Trophoblast cell (in vitro differentiated cells and primary cell): ENCODE measurements at regions not wholly inside any gene's neighbourhood (a gene's known extent, or its start where the extent isn't known, plus 50 kb on each side); places are given as distances from the start of the nearest gene placed in this dataset.

Experiments
- DNase-seq, 2 donors: peaks; one replicate each; pipeline ENCODE4 v3.0.0-alpha.2; 2016
- H2AFZ ChIP-seq: 2 replicates; pipeline ENCODE4 v1.6.1; 2013; ENCODE audit warnings: low read length, moderate library complexity, mild to moderate bottlenecking; ENCODE audit not compliant: insufficient read depth, poor library complexity
- H2AK5ac ChIP-seq: 2 replicates; pipeline ENCODE4 v1.6.1; 2013; ENCODE audit warnings: mild to moderate bottlenecking, low read length
- H2BK120ac ChIP-seq: 2 replicates; pipeline ENCODE4 v1.6.1; 2013; ENCODE audit warnings: low read length, mild to moderate bottlenecking, moderate library complexity; ENCODE audit not compliant: insufficient read depth, poor library complexity
- H2BK12ac ChIP-seq: 2 replicates; pipeline ENCODE4 v1.6.1; 2013; ENCODE audit warnings: mild to moderate bottlenecking, low read length, moderate library complexity
- H2BK5ac ChIP-seq: 2 replicates; pipeline ENCODE4 v1.6.1; 2013; ENCODE audit warnings: low read length, low read depth, moderate library complexity, mild to moderate bottlenecking; ENCODE audit not compliant: poor library complexity
- H3K14ac ChIP-seq: 2 replicates; pipeline ENCODE4 v1.6.1; 2013; ENCODE audit warnings: mild to moderate bottlenecking, low read length
- H3K18ac ChIP-seq: 2 replicates; pipeline ENCODE4 v1.6.1; 2013; ENCODE audit warnings: mild to moderate bottlenecking, low read length
- H3K23ac ChIP-seq: 2 replicates; pipeline ENCODE4 v1.6.1; 2013; ENCODE audit warnings: low read length
- H3K27ac ChIP-seq: 2 replicates; pipeline ENCODE4 v1.5.1; 2013; ENCODE audit warnings: low read depth, mild to moderate bottlenecking, inconsistent platforms, low read length, moderate library complexity
- H3K27me3 ChIP-seq: 2 replicates; pipeline ENCODE4 v1.6.1; 2013; ENCODE audit warnings: inconsistent platforms, mild to moderate bottlenecking, low read length, moderate library complexity; ENCODE audit not compliant: insufficient read depth
- H3K36me3 ChIP-seq, 2 experiments: 1 replicate in 1 of 2; 2 replicates in 1 of 2; pipeline ENCODE4 v1.6.1; 2013; ENCODE audit warnings: low read length in 2 of 2, mild to moderate bottlenecking in 2 of 2, moderate library complexity in 1 of 2; ENCODE audit not compliant: insufficient read depth in 2 of 2, control insufficient read depth in 1 of 2
- H3K4ac ChIP-seq: 2 replicates; pipeline ENCODE4 v1.6.1; 2013; ENCODE audit warnings: low read depth, mild to moderate bottlenecking, low read length, moderate library complexity
- H3K4me1 ChIP-seq, 2 experiments: 1 replicate in 1 of 2; 2 replicates in 1 of 2; pipeline ENCODE4 v1.6.1; 2013; ENCODE audit warnings: low read length in 2 of 2, mild to moderate bottlenecking in 2 of 2, moderate library complexity in 1 of 2; ENCODE audit not compliant: insufficient read depth in 2 of 2, control insufficient read depth in 1 of 2
- H3K4me2 ChIP-seq: 2 replicates; pipeline ENCODE4 v1.6.1; 2013; ENCODE audit warnings: inconsistent platforms, mild to moderate bottlenecking, low read length, moderate library complexity
- H3K4me3 ChIP-seq: 2 replicates; pipeline ENCODE4 v1.5.1; 2013; ENCODE audit warnings: mild to moderate bottlenecking, low read depth, low read length, inconsistent platforms
- H3K79me1 ChIP-seq: one replicate; pipeline ENCODE4 v1.6.1; 2013; ENCODE audit warnings: low read length
- H3K79me2 ChIP-seq: 2 replicates; pipeline ENCODE4 v1.6.1; 2013; ENCODE audit warnings: low read length, mild to moderate bottlenecking; ENCODE audit not compliant: control insufficient read depth, insufficient read depth, poor library complexity
- H3K9ac ChIP-seq: 2 replicates; pipeline ENCODE4 v1.6.1; 2013; ENCODE audit warnings: mild to moderate bottlenecking, low read length
- H3K9me3 ChIP-seq: 2 replicates; pipeline ENCODE4 v1.6.1; 2013; ENCODE audit warnings: low read depth, mild to moderate bottlenecking, control low read depth, inconsistent platforms, low read length; ENCODE audit not compliant: insufficient read depth
- H4K12ac ChIP-seq: 2 replicates; pipeline ENCODE4 v1.6.1; 2013; ENCODE audit warnings: low read depth, mild to moderate bottlenecking, low read length, moderate library complexity
- H4K8ac ChIP-seq: 2 replicates; pipeline ENCODE4 v1.6.1; 2013; ENCODE audit warnings: low read depth, mild to moderate bottlenecking, low read length, moderate library complexity
- H4K91ac ChIP-seq: one replicate; pipeline ENCODE4 v1.6.1; 2013; ENCODE audit warnings: low read depth, mild to moderate bottlenecking, low read length, moderate library complexity
- WGBS: extraction: QIAGEN DNeasy Blood & Tissue Kit; methylation state at CpG from one replicate; pipeline ENCODE4 v1.1.7; 2013; ENCODE audit warnings: missing lambda C conversion rate; ENCODE audit not compliant: insufficient read length, insufficient coverage; ENCODE audit errors: extremely low coverage; 5-methylcytosine and 5-hydroxymethylcytosine counted together

GRCh38 chr6:145169726-145170224 lies 565.5 kb downstream of the EPM2A start:
- no peak for DNase-seq
- Histone ChIP-seq H2AFZ (no peak overlapping the region), H3K79me1 (no peaks in the 10 kb centered on the region), H3K18ac (no peak overlapping the region), H3K4ac (no peak overlapping the region), H3K27ac (no peak overlapping the region), H4K12ac (no peak overlapping the region), H3K9ac (no peak overlapping the region), H2BK120ac (no peak overlapping the region), H3K4me3 (no peak overlapping the region), H3K79me2 (no peaks in the 10 kb centered on the region), H3K9me3 (no peaks in the 10 kb centered on the region), H3K23ac (no peak overlapping the region), H4K8ac (no peak overlapping the region), H2BK12ac (no peak overlapping the region), H3K4me1 (no peaks in the 10 kb centered on the region), H3K14ac (no peak overlapping the region), H2BK5ac (no peak overlapping the region), H2AK5ac (no peak overlapping the region), H4K91ac (no peak overlapping the region), H3K4me2 (no peak overlapping the region), H3K27me3 (no peaks in the 10 kb centered on the region), H3K36me3 (no peaks in the 10 kb centered on the region)
- WGBS = no CpG with 5 or more reads among the region's 2 CpGs

GRCh38 chr6:145175470-145175869 lies 559.9 kb downstream of the EPM2A start:
- H2BK120ac ChIP-seq = no peak overlapping the region
- no peak overlapping the region for H2AFZ ChIP-seq
- no peak overlapping the region for H2BK12ac ChIP-seq
- H3K79me2 ChIP-seq = no peaks in the 10 kb centered on the region
- H4K8ac ChIP-seq = no peak overlapping the region
- H3K9ac ChIP-seq = no peak overlapping the region
- peak in 1 of 2 donors; percentile 68 for DNase-seq
- H3K36me3 ChIP-seq = no peaks in the 10 kb centered on the region
- no peaks in the 10 kb centered on the region for H3K9me3 ChIP-seq
- H2AK5ac ChIP-seq = no peak overlapping the region
- no peak overlapping the region for H2BK5ac ChIP-seq
- H3K18ac ChIP-seq = no peak overlapping the region
- no peaks in the 10 kb centered on the region for H3K4me1 ChIP-seq
- H3K4me3 ChIP-seq = no peak overlapping the region
- H3K27ac ChIP-seq = no peak overlapping the region
- no peak overlapping the region for H3K4ac ChIP-seq
- H3K4me2 ChIP-seq = no peak overlapping the region
- H3K79me1 ChIP-seq = no peaks in the 10 kb centered on the region
- H3K14ac ChIP-seq = no peak overlapping the region
- no peak overlapping the region for H3K23ac ChIP-seq
- no peak overlapping the region for H4K12ac ChIP-seq
- WGBS = no CpG with 5 or more reads among the region's 6 CpGs
- H4K91ac ChIP-seq = no peak overlapping the region
- no peaks in the 10 kb centered on the region for H3K27me3 ChIP-seq

DNA sequence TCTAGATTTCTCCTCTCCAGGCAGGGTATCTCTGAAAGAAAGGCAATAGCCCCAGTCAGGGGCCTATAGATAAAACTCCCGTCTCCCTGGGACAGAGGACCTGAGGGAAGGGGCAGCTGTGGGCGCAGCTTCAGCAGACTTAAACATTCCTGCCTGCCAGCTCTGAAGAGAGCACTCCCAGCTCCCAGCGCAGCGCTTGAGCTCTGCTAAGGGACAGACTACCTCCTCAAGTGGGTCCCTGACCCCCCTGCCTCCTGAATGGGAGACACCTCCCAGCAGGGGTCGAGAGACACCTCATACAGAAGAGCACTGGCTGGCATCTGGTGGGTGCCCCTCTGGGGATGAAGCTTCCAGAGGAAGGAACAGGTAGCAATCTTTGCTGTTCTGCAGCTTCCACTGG lies 556.9 kb downstream of the EPM2A start:
- no peak overlapping the region for H4K8ac ChIP-seq
- no peak overlapping the region for H3K9ac ChIP-seq
- DNase-seq = no peak
- no peak overlapping the region for H2BK120ac ChIP-seq
- no CpG with 5 or more reads among the region's 5 CpGs for WGBS
- no peak overlapping the region for H3K4ac ChIP-seq
- H2AFZ ChIP-seq = no peak overlapping the region
- H3K18ac ChIP-seq = no peak overlapping the region
- no peak overlapping the region for H2AK5ac ChIP-seq
- H3K4me3 ChIP-seq = no peak overlapping the region
- no peaks in the 10 kb centered on the region for H3K36me3 ChIP-seq
- no peak overlapping the region for H2BK12ac ChIP-seq
- no peak overlapping the region for H2BK5ac ChIP-seq
- H3K4me2 ChIP-seq = no peak overlapping the region
- H4K91ac ChIP-seq = no peak overlapping the region
- H4K12ac ChIP-seq = no peak overlapping the region
- H3K23ac ChIP-seq = no peak overlapping the region
- H3K14ac ChIP-seq = no peak overlapping the region
- no peaks in the 10 kb centered on the region for H3K4me1 ChIP-seq
- no peaks in the 10 kb centered on the region for H3K9me3 ChIP-seq
- H3K79me1 ChIP-seq = no peaks in the 10 kb centered on the region
- no peak overlapping the region for H3K27ac ChIP-seq
- H3K79me2 ChIP-seq = no peaks in the 10 kb centered on the region
- no peaks in the 10 kb centered on the region for H3K27me3 ChIP-seq

- H4K91ac ChIP-seq = no peak overlapping the region
Observed at GRCh38 chr6:145187491-145188206, 547.7 kb downstream of the EPM2A start.

More at GRCh38 chr6:145187491-145188206, 547.7 kb downstream of the EPM2A start:
- Histone ChIP-seq H2BK120ac (no peak overlapping the region), H3K4me3 (no peak overlapping the region), H3K36me3 (no peaks in the 10 kb centered on the region), H3K79me2 (no peaks in the 10 kb centered on the region), H2AFZ (no peak overlapping the region), H3K18ac (no peak overlapping the region), H3K4me1 (no peaks in the 10 kb centered on the region), H3K27ac (no peak overlapping the region), H2BK12ac (no peak overlapping the region), H3K27me3 (no peaks in the 10 kb centered on the region), H4K8ac (no peak overlapping the region), H3K4ac (no peak overlapping the region), H3K23ac (no peak overlapping the region), H3K9ac (no peak overlapping the region), H3K79me1 (no peaks in the 10 kb centered on the region), H3K14ac (no peak overlapping the region), H3K4me2 (no peak overlapping the region), H4K12ac (no peak overlapping the region), H2BK5ac (no peak overlapping the region), H2AK5ac (no peak overlapping the region), H3K9me3 (no peaks in the 10 kb centered on the region)
- WGBS = no CpG with 5 or more reads among the region's 2 CpGs
- no peak for DNase-seq
